H1 (cell line): ENCODE measurements at regions not wholly inside any gene's neighbourhood (a gene's known extent, or its start where the extent isn't known, plus 50 kb on each side); places are given as distances from the start of the nearest gene placed in this dataset.

Experiments used
- BACH1 ChIP-seq: IDR thresholded peaks from 2 replicates; pipeline ENCODE4 v1.6.1; 2012; ENCODE audit warnings: low read length, improper control_type of control experiment
- BRCA1 ChIP-seq: IDR thresholded peaks from 2 replicates; pipeline ENCODE4 v1.6.1; 2012; ENCODE audit warnings: low read depth, low read length, improper control_type of control experiment
- CHD1 ChIP-seq: IDR thresholded peaks from 2 replicates; pipeline ENCODE4 v1.6.1; 2012; ENCODE audit warnings: low read depth, low read length, improper control_type of control experiment
- CTCF ChIP-seq, 3 experiments: IDR thresholded peaks; 1 replicate in 2 of 3; 2 replicates in 1 of 3; pipeline versions ENCODE4 v1.5.1 to v1.6.1; 2011; ENCODE audit warnings: low read length in 3 of 3, mild to moderate bottlenecking in 3 of 3, inconsistent platforms in 2 of 3, low read depth in 1 of 3, moderate library complexity in 1 of 3; ENCODE audit not compliant: insufficient read depth in 1 of 3; ENCODE audit errors: control extremely low read depth in 1 of 3
- EZH2 ChIP-seq: fragments of 200-600 bp; sonication (generic); IDR thresholded peaks from 2 replicates; pipeline ENCODE4 v1.7.1; 2012; ENCODE audit warnings: low read depth, mild to moderate bottlenecking, moderate library complexity, low read length, inconsistent platforms; ENCODE audit not compliant: severe bottlenecking
- POLR2AphosphoS5 ChIP-seq: IDR thresholded peaks from 2 replicates; pipeline ENCODE4 v1.6.1; 2011; ENCODE audit warnings: low read depth, low read length
- SIN3A ChIP-seq, 2 experiments: IDR thresholded peaks in 1 of 2; conservative IDR thresholded peaks in 1 of 2; 2 replicates each; pipeline ENCODE4 v1.6.1; 2011 to 2012; ENCODE audit warnings: low read length in 2 of 2, improper control_type of control experiment in 1 of 2, low read depth in 1 of 2, mild to moderate bottlenecking in 1 of 2
- SIRT6 ChIP-seq: IDR thresholded peaks from one replicate; pipeline ENCODE4 v1.7.1; 2012; ENCODE audit warnings: low read length, inconsistent platforms
- TAF1 ChIP-seq: IDR thresholded peaks from 2 replicates; pipeline ENCODE4 v1.6.1; 2011; ENCODE audit warnings: mild to moderate bottlenecking, low read depth, low read length

- no peak for TF ChIP-seq CTCF (IDR thresholded peaks at IDR 0.05; ENCODE audit: control extremely low read depth in 1 of 3, insufficient read depth in 1 of 3, low read depth in 1 of 3, low read length in 3 of 3)
- no peak for TF ChIP-seq SIN3A (conservative IDR thresholded peaks at IDR 0.05 in 1 of 2, IDR thresholded peaks at IDR 0.05 in 1 of 2; ENCODE audit: low read depth in 1 of 2, low read length in 2 of 2)
- TF ChIP-seq POLR2AphosphoS5, result no peak
- no peak for TF ChIP-seq EZH2
- TF ChIP-seq TAF1, result no peak
- TF ChIP-seq BACH1, result no peak
- no peak for TF ChIP-seq CHD1
- no peak for TF ChIP-seq BRCA1
- no peak for TF ChIP-seq SIRT6
Observed at GRCh38 chr6:156398371-156398770, 378.8 kb upstream of the ARID1B start.
